ENCODE measurements at regions not wholly inside any gene's neighbourhood (a gene's known extent, or its start where the extent isn't known, plus 50 kb on each side); places are given as distances from the start of the nearest gene placed in this dataset.
"Not testable (repeated sequence)": the region's sequence is repeated elsewhere in the genome, so short reads cannot be mapped to it uniquely, and the experiment has no call there.

- not testable (repeated sequence) for TF ChIP-seq CTCF (IDR thresholded peaks at IDR 0.05); ZFX (IDR thresholded peaks at IDR 0.05; ENCODE audit: borderline replicate concordance)
Measured at GRCh38 chr14:19166056-19166455, 198.8 kb downstream of the POTEM start.

All from 22Rv1 (cell line).